ENCODE measurements at regions not wholly inside any gene's neighbourhood (a gene's known extent, or its start where the extent isn't known, plus 50 kb on each side); places are given as distances from the start of the nearest gene placed in this dataset.
A peak's percentile ranks its signal among the peaks of the same experiment; 100 is the strongest.

- H3K9me3 ChIP-seq = no peaks in the 10 kb centered on the region
- no peaks in the 10 kb centered on the region for H3K27me3 ChIP-seq
- DNase-seq (no peak), ATAC-seq (no peak)
- no peaks in the 10 kb centered on the region for H3K4me1 ChIP-seq
- no peak overlapping the region for H3K27ac ChIP-seq
- H3K36me3 ChIP-seq = no peaks in the 10 kb centered on the region
- no peak for TF ChIP-seq CTCF (IDR thresholded peaks at IDR 0.05)
- no peak overlapping the region for H3K4me3 ChIP-seq
- intact Hi-C loops (cut with DNase I) = no loop called here
These were observed 591.6 kb upstream of the KCND2 start for GRCh38 chr7:119681336-119681735.

GRCh38 chr7:119684763-119685162, 588.2 kb upstream of the KCND2 start:
- intact Hi-C loops (cut with DNase I) = no loop called here
- Histone ChIP-seq H3K27me3 (no peaks in the 10 kb centered on the region), H3K27ac (no peak overlapping the region), H3K4me3 (no peak overlapping the region), H3K36me3 (no peaks in the 10 kb centered on the region), H3K9me3 (no peaks in the 10 kb centered on the region), H3K4me1 (no peaks in the 10 kb centered on the region)
- no peak for ATAC-seq
- TF ChIP-seq CTCF (IDR thresholded peaks at IDR 0.05) = no peak
- no peak for DNase-seq

- no peaks in the 10 kb centered on the region for H3K27me3 ChIP-seq
- no peak for TF ChIP-seq CTCF (IDR thresholded peaks at IDR 0.05)
- H3K4me1 ChIP-seq = no peaks in the 10 kb centered on the region
- no peak overlapping the region for H3K4me3 ChIP-seq
- intact Hi-C loops (cut with DNase I) = no loop called here
- ATAC-seq = no peak
- H3K27ac ChIP-seq = no peak overlapping the region
- no peaks in the 10 kb centered on the region for H3K9me3 ChIP-seq
- H3K36me3 ChIP-seq = no peaks in the 10 kb centered on the region
- no peak for DNase-seq
These were observed 587.1 kb upstream of the KCND2 start for GRCh38 chr7:119685906-119686305.

- DNase-seq (peak in 2 of 4 donors; percentile 16 to 36), ATAC-seq (no peak)
- Histone ChIP-seq H3K4me3 (no peak overlapping the region), H3K4me1 (no peaks in the 10 kb centered on the region), H3K27ac (no peak overlapping the region), H3K36me3 (no peaks in the 10 kb centered on the region), H3K9me3 (no peaks in the 10 kb centered on the region), H3K27me3 (no peaks in the 10 kb centered on the region)
- intact Hi-C loops (cut with DNase I) = no loop called here
- no peak for TF ChIP-seq CTCF (IDR thresholded peaks at IDR 0.05)
These were observed 584.1 kb upstream of the KCND2 start for GRCh38 chr7:119688831-119689230.

- Histone ChIP-seq H3K4me3 (no peak overlapping the region), H3K9me3 (peaks cover 0 to 8% of the 10 kb centered on the region in 2 donors), H3K4me1 (no peaks in the 10 kb centered on the region), H3K27me3 (no peaks in the 10 kb centered on the region), H3K36me3 (no peaks in the 10 kb centered on the region), H3K27ac (no peak overlapping the region)
- intact Hi-C loops (cut with DNase I) = no loop called here
- no peak for ATAC-seq
- DNase-seq = peak in 2 of 4 donors; percentile 21 to 26
- no peak for TF ChIP-seq CTCF (IDR thresholded peaks at IDR 0.05)
These were observed 580.4 kb upstream of the KCND2 start for GRCh38 chr7:119692541-119692940.
